ENCODE measurements at regions not wholly inside any gene's neighbourhood (a gene's known extent, or its start where the extent isn't known, plus 50 kb on each side); places are given as distances from the start of the nearest gene placed in this dataset.

DNA sequence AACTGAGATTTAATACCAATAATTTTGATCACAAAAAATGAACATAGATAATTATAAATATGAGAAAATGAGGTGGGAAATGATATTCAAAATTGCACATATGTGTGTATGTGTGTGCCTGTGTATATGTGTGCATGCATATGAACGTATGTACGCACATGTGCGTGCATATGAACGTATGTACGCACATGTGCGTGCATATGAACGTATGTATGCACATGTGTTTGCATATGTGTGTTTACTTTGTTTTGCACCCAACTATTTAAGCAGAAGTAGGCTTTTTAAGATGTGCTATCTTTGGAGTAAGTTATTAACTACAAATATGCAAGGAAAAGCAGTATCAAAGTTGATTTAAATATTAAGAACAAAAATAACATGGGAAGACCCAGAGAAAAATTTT lies 484.3 kb downstream of the EPHA4 start:
- WGBS, 5 donors = 83 to 96% (median 91%) methylated on average over 7 of the region's 7 CpGs
- TF ChIP-seq POLR2AphosphoS5 (IDR thresholded peaks at IDR 0.05) = no peak
- no peak for TF ChIP-seq CTCF (IDR thresholded peaks at IDR 0.05 in 8 of 11, conservative IDR thresholded peaks at IDR 0.05 in 3 of 11)
- no peak for TF ChIP-seq POLR2A (IDR thresholded peaks at IDR 0.05)
- intact Hi-C loops (cut with DNase I; ENCODE audit: low total_unique reads) = no loop called here

GRCh38 chr2:221088506-221088905 lies 483.6 kb downstream of the EPHA4 start:
- WGBS, 5 donors = 67 to 83% (median 75%) methylated on average over 2 of the region's 2 CpGs
- H3K27me3 ChIP-seq (replicated peaks in 1 of 7) = no peaks in the 10 kb centered on the region
- intact Hi-C loops (cut with DNase I; ENCODE audit: low total_unique reads) = no loop called here
- H3K36me3 ChIP-seq = no peaks in the 10 kb centered on the region
- no peaks in the 10 kb centered on the region for H3K4me1 ChIP-seq
- no peak overlapping the region for H3K4me3 ChIP-seq
- DNase-seq = no peak
- no peak overlapping the region for H3K27ac ChIP-seq
- H3K9me3 ChIP-seq = no peaks in the 10 kb centered on the region
- TF ChIP-seq POLR2AphosphoS5 (IDR thresholded peaks at IDR 0.05) = no peak
- no peak for TF ChIP-seq POLR2A (IDR thresholded peaks at IDR 0.05)
- TF ChIP-seq CTCF (IDR thresholded peaks at IDR 0.05 in 8 of 11, conservative IDR thresholded peaks at IDR 0.05 in 3 of 11) = no peak

More for the DNA sequence above, 484.3 kb downstream of the EPHA4 start:
- H3K27me3 ChIP-seq (replicated peaks in 1 of 7) = no peaks in the 10 kb centered on the region
- H3K9me3 ChIP-seq = no peaks in the 10 kb centered on the region
- no peak overlapping the region for H3K27ac ChIP-seq
- DNase-seq = no peak
- no peaks in the 10 kb centered on the region for H3K4me1 ChIP-seq
- H3K36me3 ChIP-seq = no peaks in the 10 kb centered on the region
- H3K4me3 ChIP-seq = no peak overlapping the region

DNA sequence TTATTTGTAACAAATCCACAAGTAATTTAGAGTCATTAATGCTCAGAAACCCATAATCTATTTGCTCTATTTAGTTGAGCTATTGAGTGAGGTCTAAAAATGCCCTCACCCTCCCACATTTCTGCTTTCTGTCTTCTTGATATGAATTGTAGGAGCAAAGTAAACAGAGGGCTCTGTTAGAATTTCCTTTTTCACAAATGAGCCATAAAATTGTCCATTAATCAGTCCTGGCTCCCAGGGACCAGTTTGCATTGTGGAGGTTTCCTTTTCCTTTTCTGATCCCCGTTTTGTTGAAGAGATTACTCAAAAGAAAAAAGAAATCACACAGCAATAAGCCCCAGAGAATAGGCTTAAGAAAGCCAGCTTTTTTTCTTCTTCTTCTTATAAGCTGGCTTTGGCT lies 476.7 kb downstream of the EPHA4 start:
- Histone ChIP-seq H3K4me1 (no peaks in the 10 kb centered on the region), H3K36me3 (no peaks in the 10 kb centered on the region), H3K27ac (no peak overlapping the region), H3K9me3 (peaks cover 0 to 3% (median 0%) of the 10 kb centered on the region in 8 donors), H3K27me3 (replicated peaks in 1 of 7) (no peaks in the 10 kb centered on the region), H3K4me3 (no peak overlapping the region)
- intact Hi-C loops (cut with DNase I; ENCODE audit: low total_unique reads) = no loop called here
- 10 to 23% (median 19%) methylated on average over 1 of the region's 1 CpG for WGBS, 5 donors
- no peak for DNase-seq
- TF ChIP-seq POLR2AphosphoS5 (IDR thresholded peaks at IDR 0.05) (no peak), POLR2A (IDR thresholded peaks at IDR 0.05) (no peak), CTCF (IDR thresholded peaks at IDR 0.05 in 8 of 11, conservative IDR thresholded peaks at IDR 0.05 in 3 of 11) (no peak)

GRCh38 chr2:221096706-221097567 lies 475.2 kb downstream of the EPHA4 start:
- Histone ChIP-seq H3K27ac (no peak overlapping the region), H3K27me3 (replicated peaks in 1 of 7) (no peaks in the 10 kb centered on the region), H3K9me3 (peaks cover 0 to 3% (median 0%) of the 10 kb centered on the region in 8 donors), H3K4me1 (no peaks in the 10 kb centered on the region), H3K36me3 (no peaks in the 10 kb centered on the region), H3K4me3 (no peak overlapping the region)
- no peak for DNase-seq
- 80 to 91% (median 86%) methylated on average over 10 of the region's 10 CpGs for WGBS, 5 donors
- intact Hi-C loops (cut with DNase I; ENCODE audit: low total_unique reads) = no loop called here
- TF ChIP-seq POLR2A (IDR thresholded peaks at IDR 0.05) (no peak), POLR2AphosphoS5 (IDR thresholded peaks at IDR 0.05) (no peak), CTCF (IDR thresholded peaks at IDR 0.05 in 8 of 11, conservative IDR thresholded peaks at IDR 0.05 in 3 of 11) (no peak)
